H9 (cell line): ENCODE measurements at regions not wholly inside any gene's neighbourhood (a gene's known extent, or its start where the extent isn't known, plus 50 kb on each side); places are given as distances from the start of the nearest gene placed in this dataset.

ENCODE experiments used
- DNase-seq: peaks from one replicate; pipeline ENCODE4 v3.0.0-alpha.2; 2017
- H2AFZ ChIP-seq: one replicate; pipeline ENCODE4 v1.6.1; 2013; ENCODE audit warnings: mild to moderate bottlenecking, low read length, control low read depth, moderate library complexity
- H2AK5ac ChIP-seq: 2 replicates; pipeline ENCODE4 v1.6.1; 2013; ENCODE audit warnings: low read length, control low read depth, mixed read lengths; ENCODE audit not compliant: insufficient read length
- H2BK120ac ChIP-seq: one replicate; pipeline ENCODE4 v1.6.1; 2013; ENCODE audit warnings: low read depth, mild to moderate bottlenecking, low read length, control low read depth, inconsistent platforms; ENCODE audit not compliant: poor library complexity, severe bottlenecking
- H2BK12ac ChIP-seq: 2 replicates; pipeline ENCODE4 v1.6.1; 2013; ENCODE audit warnings: low read length, control low read depth, mixed read lengths, low read depth; ENCODE audit not compliant: insufficient read length
- H2BK15ac ChIP-seq: 2 replicates; pipeline ENCODE4 v1.6.1; 2013; ENCODE audit warnings: low read depth, low read length, control low read depth
- H2BK20ac ChIP-seq: one replicate; pipeline ENCODE4 v1.6.1; 2013; ENCODE audit warnings: low read depth, mild to moderate bottlenecking, low read length, control low read depth, inconsistent platforms; ENCODE audit not compliant: poor library complexity, severe bottlenecking
- H2BK5ac ChIP-seq: 2 replicates; pipeline ENCODE4 v1.6.1; 2013; ENCODE audit warnings: low read length, control low read depth, mixed read lengths; ENCODE audit not compliant: insufficient read length
- H3K14ac ChIP-seq: 2 replicates; pipeline ENCODE4 v1.6.1; 2013; ENCODE audit warnings: low read length, control low read depth; ENCODE audit not compliant: insufficient read depth
- H3K18ac ChIP-seq: 2 replicates; pipeline ENCODE4 v1.6.1; 2013; ENCODE audit warnings: low read depth, mild to moderate bottlenecking, mixed read lengths, low read length, control low read depth; ENCODE audit not compliant: insufficient read length
- H3K23ac ChIP-seq: 2 replicates; pipeline ENCODE4 v1.6.1; 2013; ENCODE audit warnings: low read length, control low read depth, mixed read lengths, low read depth; ENCODE audit not compliant: insufficient read length
- H3K23me2 ChIP-seq: 2 replicates; pipeline ENCODE4 v1.6.1; 2013; ENCODE audit warnings: low read depth, mild to moderate bottlenecking, mixed read lengths, low read length, control low read depth; ENCODE audit not compliant: insufficient read length, poor library complexity, severe bottlenecking
- H3K27ac ChIP-seq: 2 replicates; pipeline ENCODE4 v1.5.1; 2013; ENCODE audit warnings: low read length, control low read depth, mixed read lengths, low read depth; ENCODE audit not compliant: insufficient read length
- H3K27me3 ChIP-seq: 2 replicates; pipeline ENCODE4 v1.6.1; 2013; ENCODE audit warnings: low read length, control low read depth, inconsistent platforms; ENCODE audit not compliant: insufficient read depth
- H3K4ac ChIP-seq: 2 replicates; pipeline ENCODE4 v1.6.1; 2013; ENCODE audit warnings: low read depth, mild to moderate bottlenecking, control low read depth, inconsistent platforms, low read length, moderate library complexity
- H3K4me1 ChIP-seq: 2 replicates; pipeline ENCODE4 v1.6.1; 2013; ENCODE audit warnings: low read length, control low read depth, inconsistent platforms; ENCODE audit not compliant: insufficient read depth
- H3K4me2 ChIP-seq: 2 replicates; pipeline ENCODE4 v1.6.1; 2013; ENCODE audit warnings: low read length, control low read depth, mixed read lengths; ENCODE audit not compliant: insufficient read length, insufficient read depth
- H3K56ac ChIP-seq: 2 replicates; pipeline ENCODE4 v1.6.1; 2013; ENCODE audit warnings: low read depth, mild to moderate bottlenecking, mixed read lengths, low read length, control low read depth; ENCODE audit not compliant: insufficient read length
- H3K79me1 ChIP-seq: 2 replicates; pipeline ENCODE4 v1.6.1; 2013; ENCODE audit warnings: low read depth, mild to moderate bottlenecking, moderate library complexity, low read length, control low read depth, inconsistent platforms; ENCODE audit not compliant: insufficient read depth, poor library complexity, severe bottlenecking
- H3K79me2 ChIP-seq: 2 replicates; pipeline ENCODE4 v1.6.1; 2013; ENCODE audit warnings: low read length, control low read depth, inconsistent platforms; ENCODE audit not compliant: insufficient read depth
- H3K9ac ChIP-seq: 2 replicates; pipeline ENCODE4 v1.6.1; 2013; ENCODE audit warnings: low read length, control low read depth, mixed read lengths; ENCODE audit not compliant: insufficient read length; ENCODE audit errors: extremely low read depth
- H3K9me3 ChIP-seq: one replicate; pipeline ENCODE4 v1.6.1; 2013; ENCODE audit warnings: low read depth, low read length, inconsistent platforms; ENCODE audit not compliant: control insufficient read depth
- H3T11ph ChIP-seq: one replicate; pipeline ENCODE4 v1.6.1; 2013; ENCODE audit warnings: mild to moderate bottlenecking, low read length, control low read depth, inconsistent platforms
- H4K20me1 ChIP-seq: one replicate; pipeline ENCODE4 v1.6.1; 2013; ENCODE audit not compliant: control insufficient read depth, insufficient read length, insufficient read depth
- H4K5ac ChIP-seq: 2 replicates; pipeline ENCODE4 v1.6.1; 2013; ENCODE audit warnings: low read depth, mild to moderate bottlenecking, mixed read lengths, low read length, control low read depth; ENCODE audit not compliant: insufficient read length
- H4K8ac ChIP-seq: replicated peaks from 2 replicates; pipeline ENCODE4 v1.6.1; 2013; ENCODE audit warnings: low read length, control low read depth, mixed read lengths, low read depth; ENCODE audit not compliant: insufficient read length
- H4K91ac ChIP-seq: 2 replicates; pipeline ENCODE4 v1.6.1; 2013; ENCODE audit warnings: low read depth, mild to moderate bottlenecking, moderate library complexity, mixed read lengths, low read length, control low read depth; ENCODE audit not compliant: insufficient read length
- H3K27ac Mint-ChIP-seq, 3 experiments: 2 replicates in 2 of 3; 3 replicates in 1 of 3; pipeline ENCODE4 v1.8.0; 2020 to 2021; ENCODE audit warnings: mixed read lengths in 3 of 3, mild to moderate bottlenecking in 1 of 3, moderate library complexity in 1 of 3
- H3K27me3 Mint-ChIP-seq: 2 replicates; pipeline ENCODE4 v1.8.0; 2021; ENCODE audit warnings: low read depth, mild to moderate bottlenecking, moderate library complexity, mixed read lengths
- H3K36me3 Mint-ChIP-seq, 3 experiments: 2 replicates in 2 of 3; 3 replicates in 1 of 3; pipeline ENCODE4 v1.8.0; 2020 to 2021; ENCODE audit warnings: low read depth in 3 of 3, mixed read lengths in 3 of 3; ENCODE audit not compliant: insufficient read depth in 1 of 3
- H3K4me1 Mint-ChIP-seq, 2 experiments: 2 replicates each; pipeline ENCODE4 v1.8.0; 2020; ENCODE audit warnings: mixed read lengths in 2 of 2
- H3K4me3 Mint-ChIP-seq, 2 experiments: 2 replicates in 1 of 2; 3 replicates in 1 of 2; pipeline ENCODE4 v1.8.0; 2020 to 2021; ENCODE audit warnings: mild to moderate bottlenecking in 2 of 2, mixed read lengths in 2 of 2, moderate library complexity in 1 of 2
- H3K9me3 Mint-ChIP-seq, 2 experiments: 2 replicates in 1 of 2; 3 replicates in 1 of 2; pipeline ENCODE4 v1.8.0; 2020; ENCODE audit warnings: mild to moderate bottlenecking in 2 of 2, mixed read lengths in 2 of 2, moderate library complexity in 1 of 2
- CTCF ChIP-seq: fragments of 200-600 bp; sonication (generic); conservative IDR thresholded peaks from 3 replicates; pipeline ENCODE4 v1.8.0; 2021; ENCODE audit warnings: antibody characterized with exemption, mild to moderate bottlenecking
- WGBS: extraction: QIAGEN DNeasy Blood & Tissue Kit; methylation state at CpG from one replicate; pipeline ENCODE4 v1.1.7; 2013; ENCODE audit warnings: missing lambda C conversion rate, low lambda C conversion rate, mixed read lengths; ENCODE audit not compliant: insufficient read length; ENCODE audit errors: extremely low coverage; 5-methylcytosine and 5-hydroxymethylcytosine counted together

GRCh38 chr9:135243201-135244190, 156.0 kb downstream of the OLFM1 start:
- H3K56ac ChIP-seq: no peak overlapping the region
- no peak overlapping the region for H3K14ac ChIP-seq
- no peak overlapping the region for H4K5ac ChIP-seq
- Mint-ChIP-seq H3K36me3 (no peaks in the 10 kb centered on the region), H3K9me3 (no peaks in the 10 kb centered on the region), H3K27ac (no peak overlapping the region), H3K27me3 (peaks cover 5% of the 10 kb centered on the region; the same call in 1 of the 2 replicates), H3K4me1 (peaks cover 17 to 24% of the 10 kb centered on the region in 2 experiments), H3K4me3 (no peak overlapping the region)
- H2BK5ac ChIP-seq: no peak overlapping the region
- H3K4me2 ChIP-seq: no peak overlapping the region
- H3T11ph ChIP-seq: no peak overlapping the region
- H3K9me3 ChIP-seq: no peaks in the 10 kb centered on the region
- DNase-seq: no peak
- no peak overlapping the region for H3K23ac ChIP-seq
- no peak overlapping the region for H3K27ac ChIP-seq
- no peaks in the 10 kb centered on the region for H3K79me2 ChIP-seq
- H2BK20ac ChIP-seq: no peak overlapping the region
- no peaks in the 10 kb centered on the region for H4K20me1 ChIP-seq
- H2AFZ ChIP-seq: no peak overlapping the region
- no CpG with 5 or more reads among the region's 31 CpGs for WGBS
- no peak overlapping the region for H3K9ac ChIP-seq
- H3K4me1 ChIP-seq: no peaks in the 10 kb centered on the region; the same call in 1 of the 2 replicates
- H4K8ac ChIP-seq: no peak overlapping the region
- H2AK5ac ChIP-seq: no peak overlapping the region
- H3K4ac ChIP-seq: no peak overlapping the region
- H2BK15ac ChIP-seq: no peak overlapping the region
- no peaks in the 10 kb centered on the region for H3K79me1 ChIP-seq
- H3K23me2 ChIP-seq: no peaks in the 10 kb centered on the region
- TF ChIP-seq CTCF: no peak
- no peak overlapping the region for H3K18ac ChIP-seq
- H2BK12ac ChIP-seq: no peak overlapping the region
- H4K91ac ChIP-seq: no peak overlapping the region
- H2BK120ac ChIP-seq: no peak overlapping the region
- no peaks in the 10 kb centered on the region for H3K27me3 ChIP-seq
